WTC11 (cell line): ENCODE measurements at regions not wholly inside any gene's neighbourhood (a gene's known extent, or its start where the extent isn't known, plus 50 kb on each side); places are given as distances from the start of the nearest gene placed in this dataset.
"Not testable (repeated sequence)": the region's sequence is repeated elsewhere in the genome, so short reads cannot be mapped to it uniquely, and the experiment has no call there.

ENCODE experiments used
- ATAC-seq: fragments of 200-7000 bp; cut with Tn5 transposase; 2 replicates; pipeline ENCODE4 v1.10.0; 2021; ENCODE audit warnings: mild to moderate bottlenecking, moderate library complexity
- CTCF ChIA-PET: fragments of 300-600 bp; sonication (Branson Sonifier 250); formaldehyde crosslinking; loops from one replicate; lab custom pipeline; 2021; ENCODE audit warnings: antibody characterized with exemption; lab: Charles Lee
- POLR2A ChIA-PET: fragments of 350-600 bp; sonication (Branson Sonifier 250); formaldehyde crosslinking; loops from one replicate; lab custom pipeline; 2021; ENCODE audit warnings: antibody characterized with exemption; lab: Charles Lee
- DNase-seq: peaks from one replicate; pipeline ENCODE4 v3.0.0; 2021; ENCODE audit warnings: low spot score
- H3K27ac Mint-ChIP-seq: 2 replicates; pipeline ENCODE4 v1.8.0; 2021; ENCODE audit warnings: mixed read lengths
- H3K27me3 Mint-ChIP-seq: 2 replicates; pipeline ENCODE4 v1.8.0; 2021; ENCODE audit warnings: low read depth, mild to moderate bottlenecking, moderate library complexity, mixed read lengths
- H3K36me3 Mint-ChIP-seq: 2 replicates; pipeline ENCODE4 v1.8.0; 2021; ENCODE audit warnings: mixed read lengths
- H3K4me1 Mint-ChIP-seq: 2 replicates; pipeline ENCODE4 v1.8.0; 2022; ENCODE audit warnings: mixed read lengths
- H3K4me3 Mint-ChIP-seq: 2 replicates; pipeline ENCODE4 v1.8.0; 2021; ENCODE audit warnings: mild to moderate bottlenecking, moderate library complexity, mixed read lengths
- H3K9me3 Mint-ChIP-seq: 2 replicates; pipeline ENCODE4 v1.8.0; 2021; ENCODE audit warnings: mixed read lengths
- ATF2 ChIP-seq: sonication (generic); formaldehyde crosslinking; IDR thresholded peaks from 2 replicates; pipeline ENCODE4 v1.8.1; 2022; ENCODE audit warnings: low read depth, missing genetic modification reagents, borderline replicate concordance
- ATF6 ChIP-seq: sonication (generic); formaldehyde crosslinking; IDR thresholded peaks from 2 replicates; pipeline ENCODE4 v1.8.1; 2023; ENCODE audit warnings: mild to moderate bottlenecking, missing genetic modification reagents
- GABPB1 ChIP-seq: sonication (generic); formaldehyde crosslinking; IDR thresholded peaks from 2 replicates; pipeline ENCODE4 v1.8.1; 2023; ENCODE audit warnings: mild to moderate bottlenecking, missing genetic modification reagents
- JUN ChIP-seq: sonication (generic); formaldehyde crosslinking; IDR thresholded peaks from 2 replicates; pipeline ENCODE4 v1.8.0; 2023; ENCODE audit warnings: mild to moderate bottlenecking, missing genetic modification reagents
- NR1H2 ChIP-seq: sonication (generic); formaldehyde crosslinking; IDR thresholded peaks from 2 replicates; pipeline ENCODE4 v1.9.0; 2021; ENCODE audit warnings: mild to moderate bottlenecking, moderate library complexity, missing genetic modification reagents
- SMAD4 ChIP-seq: sonication (generic); formaldehyde crosslinking; IDR thresholded peaks from 2 replicates; pipeline ENCODE4 v1.8.0; 2022; ENCODE audit warnings: mild to moderate bottlenecking, missing genetic modification reagents
- USF2 ChIP-seq: sonication (generic); formaldehyde crosslinking; IDR thresholded peaks from 2 replicates; pipeline ENCODE4 v1.8.1; 2023; ENCODE audit warnings: mild to moderate bottlenecking, missing genetic modification reagents, moderate library complexity
- ZNF121 ChIP-seq: sonication (generic); formaldehyde crosslinking; IDR thresholded peaks from 2 replicates; pipeline ENCODE4 v1.8.0; 2023; ENCODE audit warnings: missing genetic modification reagents
- ZNF281 ChIP-seq: sonication (generic); formaldehyde crosslinking; IDR thresholded peaks from 2 replicates; pipeline ENCODE4 v1.8.0; 2023; ENCODE audit warnings: mild to moderate bottlenecking, missing genetic modification reagents
- ZNF425 ChIP-seq: fragments of 250-450 bp; sonication (Bioruptor Pico); conservative IDR thresholded peaks from 2 replicates; pipeline ENCODE4 v1.9.0; 2021; ENCODE audit warnings: mild to moderate bottlenecking
- ZSCAN18 ChIP-seq: fragments of 250-450 bp; sonication (Bioruptor Pico); IDR thresholded peaks from 2 replicates; pipeline ENCODE4 v2.1.2; 2022; ENCODE audit warnings: mild to moderate bottlenecking, moderate library complexity

GRCh38 chr10:34041871-34042270, 707.4 kb upstream of the NRP1 start:
- TF ChIP-seq SMAD4 (CRISPR knock-in tag) (no peak), USF2 (CRISPR knock-in tag) (no peak), ATF6 (CRISPR knock-in tag) (no peak), ATF2 (CRISPR knock-in tag) (no peak), ZNF121 (no peak), GABPB1 (CRISPR knock-in tag) (no peak)
- Mint-ChIP-seq H3K4me1 (peaks cover 3% of the 10 kb centered on the region), H3K27ac (no peak overlapping the region), H3K27me3 (no peaks in the 10 kb centered on the region; the same call in 1 of the 2 replicates), H3K9me3 (peaks cover 3% of the 10 kb centered on the region; the same call in 1 of the 2 replicates), H3K4me3 (no peak overlapping the region), H3K36me3 (no peaks in the 10 kb centered on the region)
- ChIA-PET POLR2A (interaction anchor here (0.6 kb wide), 1 partner anchor 326 kb away, joined by 3 read pairs; no protein-coding TSS in a partner anchor), CTCF (no interaction called here)
- DNase-seq: no peak
- no peak for ATAC-seq

- POLR2A ChIA-PET: interaction anchor here (0.6 kb wide), 1 partner anchor 45 kb away, joined by 4 read pairs; no protein-coding TSS in a partner anchor
- ATAC-seq (no peak), DNase-seq (no peak)
- H3K4me3 Mint-ChIP-seq: no peak overlapping the region
- TF ChIP-seq ZNF281 (CRISPR knock-in tag) (no peak), JUN (CRISPR knock-in tag) (no peak), ZSCAN18 (no peak), NR1H2 (CRISPR knock-in tag) (no peak), ZNF425 (CRISPR knock-in tag) (no peak)
- peaks cover 18% of the 10 kb centered on the region for H3K9me3 Mint-ChIP-seq
- H3K4me1 Mint-ChIP-seq: peaks cover 3% of the 10 kb centered on the region
- CTCF ChIA-PET: no interaction called here
- peaks cover 5% of the 10 kb centered on the region; the same call in 1 of the 2 replicates for H3K36me3 Mint-ChIP-seq
- no peak overlapping the region for H3K27ac Mint-ChIP-seq
- no peaks in the 10 kb centered on the region; the same call in 1 of the 2 replicates for H3K27me3 Mint-ChIP-seq
Observed at GRCh38 chr10:34037499-34037898, 703.0 kb upstream of the NRP1 start.

GRCh38 chr10:34035241-34035790, 700.8 kb upstream of the NRP1 start:
- CTCF ChIA-PET, POLR2A ChIA-PET, H3K27ac Mint-ChIP-seq, H3K4me3 Mint-ChIP-seq, H3K4me1 Mint-ChIP-seq, H3K27me3 Mint-ChIP-seq, H3K36me3 Mint-ChIP-seq, ATAC-seq, DNase-seq: not testable (repeated sequence)
- peaks cover 15% of the 10 kb centered on the region for H3K9me3 Mint-ChIP-seq
